Left ventricle myocardium inferior (tissue), 1 donor: ENCODE measurements at regions not wholly inside any gene's neighbourhood (a gene's known extent, or its start where the extent isn't known, plus 50 kb on each side); places are given as distances from the start of the nearest gene placed in this dataset.
"Not testable (repeated sequence)": the region's sequence is repeated elsewhere in the genome, so short reads cannot be mapped to it uniquely, and the experiment has no call there.

Experiments used
- DNase-seq: peaks from one replicate; pipeline ENCODE4 v3.0.0-alpha.2; 2020
- H3K27ac ChIP-seq: fragments of 200-600 bp; replicated peaks from 2 replicates; pipeline ENCODE4 v1.8.0; 2021
- H3K27me3 ChIP-seq: fragments of 200-600 bp; 2 replicates; pipeline ENCODE4 v1.8.0; 2021; ENCODE audit warnings: low read depth
- H3K36me3 ChIP-seq: fragments of 200-600 bp; 2 replicates; pipeline ENCODE4 v1.8.0; 2021
- H3K4me1 ChIP-seq: fragments of 200-600 bp; 2 replicates; pipeline ENCODE4 v1.8.0; 2021
- H3K4me3 ChIP-seq: fragments of 200-600 bp; 2 replicates; pipeline ENCODE4 v1.8.0; 2021; ENCODE audit warnings: mild to moderate bottlenecking, moderate library complexity
- H3K9me3 ChIP-seq: fragments of 200-600 bp; replicated peaks from 2 replicates; pipeline ENCODE4 v1.8.0; 2021
- intact Hi-C: fragments of 100-400 bp; cut with micrococcal nuclease; formaldehyde crosslinking; loops from one replicate; pipeline ENCODE4 v1.11.0; 2022
- TF ChIP-seq, protein P1 (sequence below): fragments of 200-600 bp; IDR thresholded peaks from 2 replicates; pipeline ENCODE4 v1.8.0; 2021; ENCODE audit warnings: antibody characterized with exemption, mild to moderate bottlenecking, borderline replicate concordance
- donor health status: DM: no; HTN: yes; CAD: no; lungs with severe emphysema.

DNA sequence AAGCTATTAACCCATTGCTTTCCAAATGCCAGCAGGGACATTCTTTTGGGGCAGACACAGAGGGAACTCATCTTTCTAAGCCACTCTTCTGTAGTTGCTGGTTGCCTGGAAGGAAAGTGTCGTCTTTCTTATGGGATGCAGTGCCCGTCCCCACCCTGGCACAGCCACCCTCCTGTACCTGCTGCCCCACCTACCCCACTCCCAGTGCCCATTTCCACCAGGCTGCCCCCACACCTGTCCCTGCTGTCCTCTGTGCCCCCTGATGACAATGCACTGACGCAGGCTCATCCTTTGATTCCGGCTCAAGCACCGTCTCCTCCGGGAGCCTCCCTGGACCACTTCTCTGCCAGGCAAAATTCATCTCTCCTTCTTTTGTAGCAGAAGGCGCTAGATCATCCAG lies 190.4 kb upstream of the CDH5 start:
- TF ChIP-seq, protein P1, sequence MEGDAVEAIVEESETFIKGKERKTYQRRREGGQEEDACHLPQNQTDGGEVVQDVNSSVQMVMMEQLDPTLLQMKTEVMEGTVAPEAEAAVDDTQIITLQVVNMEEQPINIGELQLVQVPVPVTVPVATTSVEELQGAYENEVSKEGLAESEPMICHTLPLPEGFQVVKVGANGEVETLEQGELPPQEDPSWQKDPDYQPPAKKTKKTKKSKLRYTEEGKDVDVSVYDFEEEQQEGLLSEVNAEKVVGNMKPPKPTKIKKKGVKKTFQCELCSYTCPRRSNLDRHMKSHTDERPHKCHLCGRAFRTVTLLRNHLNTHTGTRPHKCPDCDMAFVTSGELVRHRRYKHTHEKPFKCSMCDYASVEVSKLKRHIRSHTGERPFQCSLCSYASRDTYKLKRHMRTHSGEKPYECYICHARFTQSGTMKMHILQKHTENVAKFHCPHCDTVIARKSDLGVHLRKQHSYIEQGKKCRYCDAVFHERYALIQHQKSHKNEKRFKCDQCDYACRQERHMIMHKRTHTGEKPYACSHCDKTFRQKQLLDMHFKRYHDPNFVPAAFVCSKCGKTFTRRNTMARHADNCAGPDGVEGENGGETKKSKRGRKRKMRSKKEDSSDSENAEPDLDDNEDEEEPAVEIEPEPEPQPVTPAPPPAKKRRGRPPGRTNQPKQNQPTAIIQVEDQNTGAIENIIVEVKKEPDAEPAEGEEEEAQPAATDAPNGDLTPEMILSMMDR = no peak
- Histone ChIP-seq H3K27me3 (no peaks in the 10 kb centered on the region), H3K4me3 (no peak overlapping the region), H3K9me3 (peaks cover 18% of the 10 kb centered on the region), H3K4me1 (no peaks in the 10 kb centered on the region), H3K27ac (no peak overlapping the region), H3K36me3 (no peaks in the 10 kb centered on the region)
- no peak for DNase-seq
- intact Hi-C loops = no loop called here

DNA sequence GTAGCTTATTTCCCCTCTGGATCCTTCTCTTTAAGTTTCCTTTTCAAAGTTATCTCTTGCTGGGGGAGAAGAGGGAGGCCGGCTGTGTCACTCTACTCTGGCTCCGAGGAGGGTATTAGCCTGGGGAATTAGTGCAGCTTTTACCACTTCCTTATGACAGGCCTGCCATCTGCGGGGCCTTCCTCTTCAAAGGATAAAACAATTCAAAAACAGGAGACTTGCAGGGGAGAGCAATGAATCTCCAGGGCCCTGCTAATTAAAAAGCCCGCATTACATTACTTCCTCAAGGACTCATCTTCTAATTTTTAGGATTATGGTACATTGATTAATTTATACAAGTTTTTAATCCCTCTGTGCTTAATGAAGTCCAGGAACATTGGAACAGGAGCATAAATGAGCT lies 190.9 kb upstream of the CDH5 start:
- Histone ChIP-seq H3K27ac (no peak overlapping the region), H3K4me3 (no peak overlapping the region), H3K36me3 (no peaks in the 10 kb centered on the region), H3K4me1 (no peaks in the 10 kb centered on the region), H3K9me3 (peaks cover 18% of the 10 kb centered on the region), H3K27me3 (no peaks in the 10 kb centered on the region)
- TF ChIP-seq, protein P1 = no peak
- intact Hi-C loops = no loop called here
- no peak for DNase-seq

DNA sequence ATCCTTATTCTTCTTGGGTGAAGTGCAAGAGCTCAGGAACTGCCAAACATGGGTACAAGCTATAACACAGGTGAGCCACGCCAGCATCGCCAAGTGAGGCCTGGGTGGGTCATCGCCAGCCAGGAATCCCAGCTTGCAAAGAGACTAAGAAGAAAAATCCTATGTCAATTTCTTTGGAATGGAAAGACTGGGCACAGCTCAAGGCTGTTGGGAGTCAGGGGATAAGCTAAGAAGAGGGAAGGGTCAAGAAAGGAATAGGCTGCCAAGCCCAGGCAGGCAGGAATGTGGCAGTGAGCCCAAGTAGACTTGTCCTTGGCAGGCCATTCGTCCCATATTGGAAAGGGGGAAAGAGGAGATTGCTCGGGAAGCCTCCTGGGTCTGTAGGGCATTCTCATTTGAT lies 191.4 kb upstream of the CDH5 start:
- no peaks in the 10 kb centered on the region for H3K27me3 ChIP-seq
- H3K4me1 ChIP-seq = no peaks in the 10 kb centered on the region
- TF ChIP-seq, protein P1 = no peak
- intact Hi-C loops = no loop called here
- no peaks in the 10 kb centered on the region for H3K36me3 ChIP-seq
- H3K27ac ChIP-seq = no peak overlapping the region
- no peak for DNase-seq
- H3K4me3 ChIP-seq = no peak overlapping the region
- peaks cover 14% of the 10 kb centered on the region for H3K9me3 ChIP-seq

DNA sequence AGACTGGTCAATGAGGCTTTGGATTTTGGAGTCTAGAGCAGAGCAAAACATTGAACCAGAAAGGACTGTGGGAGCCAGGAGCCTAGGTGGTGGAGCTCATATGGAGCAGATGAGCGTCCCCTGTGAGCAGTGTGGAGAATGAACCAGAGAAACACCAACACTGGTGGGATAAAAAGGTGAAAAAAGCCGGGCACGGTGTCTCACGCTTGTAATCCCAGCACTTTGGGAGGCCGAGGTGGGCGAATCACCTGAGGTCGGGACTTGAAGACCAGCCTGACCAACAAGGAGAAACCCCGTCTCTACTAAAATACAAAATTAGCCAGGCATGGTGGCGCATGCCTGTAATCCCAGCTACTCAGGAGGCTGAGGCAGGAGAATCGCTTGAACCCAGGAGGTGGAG lies 192.7 kb upstream of the CDH5 start:
- H3K9me3 ChIP-seq, H3K27ac ChIP-seq, H3K36me3 ChIP-seq, DNase-seq, H3K4me1 ChIP-seq, intact Hi-C loops, H3K27me3 ChIP-seq, H3K4me3 ChIP-seq: not testable (repeated sequence)

DNA sequence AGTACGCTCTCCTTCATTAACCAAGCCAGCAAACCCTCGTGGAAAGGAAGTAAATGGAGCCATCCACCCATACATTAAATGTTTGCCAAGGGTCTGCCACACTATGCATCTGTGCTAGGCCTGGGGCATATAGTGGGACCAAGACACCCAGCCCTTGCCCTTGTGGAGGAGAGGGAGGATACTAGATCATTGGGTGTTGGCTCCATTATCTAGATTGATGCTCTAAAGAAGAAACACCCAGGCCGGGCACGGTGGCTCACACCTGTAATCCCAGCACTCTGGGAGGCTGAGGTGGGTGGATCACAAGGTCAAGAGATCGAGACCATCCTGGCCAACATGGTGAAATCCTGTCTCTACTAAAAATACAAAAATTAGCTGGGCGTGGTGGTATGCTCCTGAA lies 193.3 kb upstream of the CDH5 start:
- H3K4me1 ChIP-seq, H3K4me3 ChIP-seq, H3K27ac ChIP-seq, H3K27me3 ChIP-seq, H3K9me3 ChIP-seq, DNase-seq, intact Hi-C loops, H3K36me3 ChIP-seq: not testable (repeated sequence)

DNA sequence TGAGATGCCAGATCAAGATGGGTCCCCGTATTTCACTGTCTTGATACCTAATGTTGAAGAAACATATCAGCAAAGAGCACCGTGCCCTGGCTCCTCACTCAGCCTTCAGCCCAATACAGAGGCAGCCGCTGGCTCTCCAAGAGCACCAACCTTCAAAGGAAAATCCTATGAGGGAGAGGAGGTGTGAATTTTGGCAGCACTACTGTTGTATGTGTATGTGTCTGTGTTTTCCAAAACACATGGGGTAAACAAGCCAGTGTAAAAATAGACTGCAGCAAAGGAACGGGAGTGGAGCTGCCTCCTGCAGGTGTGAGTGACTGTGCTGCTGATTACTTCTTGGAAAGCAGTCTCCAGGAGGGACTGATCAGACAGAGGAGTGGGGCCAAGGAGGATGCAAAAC lies 194.0 kb upstream of the CDH5 start:
- Histone ChIP-seq H3K36me3 (no peaks in the 10 kb centered on the region), H3K27me3 (no peaks in the 10 kb centered on the region), H3K9me3 (peaks cover 4% of the 10 kb centered on the region), H3K27ac (no peak overlapping the region), H3K4me1 (no peaks in the 10 kb centered on the region), H3K4me3 (no peak overlapping the region)
- TF ChIP-seq, protein P1 = no peak
- no peak for DNase-seq
- intact Hi-C loops = no loop called here

DNA sequence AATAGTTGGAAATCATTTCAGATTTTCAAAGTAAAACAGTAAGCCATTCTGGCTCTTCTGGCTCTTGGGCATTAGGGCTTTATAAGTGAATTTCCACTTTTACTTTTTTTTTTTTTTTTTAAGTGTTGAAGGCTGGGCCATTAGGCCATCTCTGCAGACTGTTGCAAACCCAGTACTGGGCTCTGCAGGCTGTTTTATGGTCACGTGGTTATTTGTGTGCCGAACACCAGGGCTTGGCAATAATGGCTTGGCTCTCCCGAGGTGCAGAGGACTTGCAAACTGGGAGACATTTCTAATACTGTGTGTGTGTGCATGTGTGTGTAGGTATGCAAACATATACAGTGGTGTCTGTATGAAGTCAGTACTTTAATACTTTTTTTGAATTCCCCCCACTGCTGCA lies 194.9 kb upstream of the CDH5 start:
- Histone ChIP-seq H3K27me3 (no peaks in the 10 kb centered on the region), H3K36me3 (no peaks in the 10 kb centered on the region), H3K4me1 (no peaks in the 10 kb centered on the region), H3K9me3 (peaks cover 13% of the 10 kb centered on the region), H3K27ac (no peak overlapping the region), H3K4me3 (no peak overlapping the region)
- intact Hi-C loops = no loop called here
- TF ChIP-seq, protein P1 = no peak
- DNase-seq = no peak
